AG04449 (cell line): ENCODE measurements at regions not wholly inside any gene's neighbourhood (a gene's known extent, or its start where the extent isn't known, plus 50 kb on each side); places are given as distances from the start of the nearest gene placed in this dataset.

Experiments used
- CTCF ChIA-PET: fragments of 350-600 bp; formaldehyde crosslinking; extraction: SDS; loops from one replicate; lab custom pipeline; 2021; ENCODE audit warnings: antibody characterized with exemption; lab: Yijun Ruan, JAX
- POLR2A ChIA-PET: fragments of 400-600, 350-600 bp; formaldehyde crosslinking; extraction: SDS; loops from one replicate; lab custom pipeline; 2020; ENCODE audit warnings: antibody characterized with exemption, inconsistent platforms; lab: Yijun Ruan, JAX
- DNase-seq: peaks from one replicate; pipeline ENCODE4 v3.0.0-alpha.2; 2010; ENCODE audit warnings: low read depth, low spot score
- H3K4me3 ChIP-seq: 2 replicates; pipeline ENCODE4 v1.5.1; 2011; ENCODE audit warnings: low read depth, mild to moderate bottlenecking, control low read depth, low read length
- CTCF ChIP-seq: IDR thresholded peaks from one replicate; pipeline ENCODE4 v1.5.1; 2011; ENCODE audit warnings: mild to moderate bottlenecking, moderate library complexity, low read length, control low read depth, inconsistent platforms; ENCODE audit not compliant: insufficient read depth; ENCODE audit errors: missing control alignments

GRCh38 chr5:165497707-165498106 lies 1992.3 kb downstream of the MAT2B start:
- no peak for DNase-seq
- TF ChIP-seq CTCF = no peak
- ChIA-PET CTCF (no interaction called here), POLR2A (no interaction called here)
- H3K4me3 ChIP-seq = no peak overlapping the region

- no peak overlapping the region for H3K4me3 ChIP-seq
- TF ChIP-seq CTCF = no peak
- POLR2A ChIA-PET = no interaction called here
- CTCF ChIA-PET = no interaction called here
- DNase-seq = no peak
Observed at GRCh38 chr5:165502893-165503691, 1997.7 kb downstream of the MAT2B start.

- ChIA-PET POLR2A (no interaction called here), CTCF (no interaction called here)
- TF ChIP-seq CTCF = no peak
- no peak for DNase-seq
- H3K4me3 ChIP-seq = no peak overlapping the region
Observed at GRCh38 chr5:165504674-165505073, 1999.3 kb downstream of the MAT2B start.

GRCh38 chr5:165508286-165508685 lies 2002.9 kb downstream of the MAT2B start:
- no peak for DNase-seq
- TF ChIP-seq CTCF = no peak
- ChIA-PET POLR2A (no interaction called here), CTCF (no interaction called here)
- H3K4me3 ChIP-seq = no peak overlapping the region

- no peak overlapping the region for H3K4me3 ChIP-seq
- DNase-seq = no peak
- ChIA-PET POLR2A (no interaction called here), CTCF (no interaction called here)
- TF ChIP-seq CTCF = no peak
Observed at GRCh38 chr5:165508861-165509260, 2003.4 kb downstream of the MAT2B start.

GRCh38 chr5:165521816-165522610 lies 2016.6 kb downstream of the MAT2B start:
- no peak for DNase-seq
- ChIA-PET POLR2A (no interaction called here), CTCF (no interaction called here)
- TF ChIP-seq CTCF = no peak
- no peak overlapping the region for H3K4me3 ChIP-seq
